ENCODE measurements at regions not wholly inside any gene's neighbourhood (a gene's known extent, or its start where the extent isn't known, plus 50 kb on each side); places are given as distances from the start of the nearest gene placed in this dataset.

DNA sequence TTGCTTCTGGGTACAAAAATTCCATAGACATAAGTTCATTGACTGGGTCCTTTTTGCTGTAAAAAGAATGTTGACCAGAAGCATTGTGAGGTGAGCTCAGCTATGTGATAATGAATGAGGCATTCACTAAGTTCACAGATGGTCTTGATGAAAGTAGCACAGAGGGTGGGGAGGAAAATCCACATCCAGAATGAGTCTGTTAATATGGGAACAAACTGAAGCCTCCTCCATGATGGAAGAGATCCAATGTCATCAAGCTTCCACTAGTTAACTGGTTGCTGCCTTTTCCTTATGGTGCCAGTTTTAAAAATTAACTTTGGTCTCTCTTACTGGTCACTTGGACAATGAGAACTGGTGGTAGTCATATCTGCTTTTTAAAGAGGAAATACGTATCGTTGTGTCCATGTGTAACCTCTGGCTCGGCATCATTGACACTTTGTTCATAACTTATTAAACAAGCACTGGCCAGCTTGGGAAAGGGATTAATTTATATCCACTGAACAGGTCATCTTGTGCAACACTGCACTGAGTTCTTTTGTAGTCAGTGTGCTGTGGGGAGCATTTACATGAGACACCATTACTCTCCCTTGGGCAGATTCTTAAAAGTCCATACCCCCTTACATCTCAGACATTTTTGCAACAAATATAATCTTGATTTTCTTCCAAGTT, 88.6 kb downstream of the ADAMTS1 start:
- no peak overlapping the region for H3K27ac ChIP-seq
- no peak for TF ChIP-seq ZFX (IDR thresholded peaks at IDR 0.05)
- TF ChIP-seq, protein P1, sequence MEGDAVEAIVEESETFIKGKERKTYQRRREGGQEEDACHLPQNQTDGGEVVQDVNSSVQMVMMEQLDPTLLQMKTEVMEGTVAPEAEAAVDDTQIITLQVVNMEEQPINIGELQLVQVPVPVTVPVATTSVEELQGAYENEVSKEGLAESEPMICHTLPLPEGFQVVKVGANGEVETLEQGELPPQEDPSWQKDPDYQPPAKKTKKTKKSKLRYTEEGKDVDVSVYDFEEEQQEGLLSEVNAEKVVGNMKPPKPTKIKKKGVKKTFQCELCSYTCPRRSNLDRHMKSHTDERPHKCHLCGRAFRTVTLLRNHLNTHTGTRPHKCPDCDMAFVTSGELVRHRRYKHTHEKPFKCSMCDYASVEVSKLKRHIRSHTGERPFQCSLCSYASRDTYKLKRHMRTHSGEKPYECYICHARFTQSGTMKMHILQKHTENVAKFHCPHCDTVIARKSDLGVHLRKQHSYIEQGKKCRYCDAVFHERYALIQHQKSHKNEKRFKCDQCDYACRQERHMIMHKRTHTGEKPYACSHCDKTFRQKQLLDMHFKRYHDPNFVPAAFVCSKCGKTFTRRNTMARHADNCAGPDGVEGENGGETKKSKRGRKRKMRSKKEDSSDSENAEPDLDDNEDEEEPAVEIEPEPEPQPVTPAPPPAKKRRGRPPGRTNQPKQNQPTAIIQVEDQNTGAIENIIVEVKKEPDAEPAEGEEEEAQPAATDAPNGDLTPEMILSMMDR (conservative IDR thresholded peaks at IDR 0.05), result no peak

DNA sequence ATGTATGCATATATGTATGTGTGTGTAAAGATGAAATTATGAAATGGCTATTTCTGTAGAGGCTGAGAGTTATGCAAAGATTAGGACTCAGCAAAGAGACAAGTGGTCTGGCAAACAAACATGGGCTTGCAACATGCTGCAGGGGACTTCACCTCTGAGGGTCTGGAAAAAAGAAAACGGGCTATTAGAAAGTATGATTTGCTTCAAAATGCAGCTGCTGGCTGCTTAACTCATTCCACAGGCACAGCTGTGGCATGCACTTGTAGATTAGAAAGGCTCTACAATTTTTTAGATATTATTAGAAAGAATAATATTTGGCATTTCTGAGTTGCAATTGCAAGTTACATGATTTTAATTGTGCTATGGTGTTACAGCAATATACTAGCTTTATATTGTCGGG, 90.4 kb downstream of the ADAMTS1 start:
- no peak overlapping the region for H3K27ac ChIP-seq

DNA sequence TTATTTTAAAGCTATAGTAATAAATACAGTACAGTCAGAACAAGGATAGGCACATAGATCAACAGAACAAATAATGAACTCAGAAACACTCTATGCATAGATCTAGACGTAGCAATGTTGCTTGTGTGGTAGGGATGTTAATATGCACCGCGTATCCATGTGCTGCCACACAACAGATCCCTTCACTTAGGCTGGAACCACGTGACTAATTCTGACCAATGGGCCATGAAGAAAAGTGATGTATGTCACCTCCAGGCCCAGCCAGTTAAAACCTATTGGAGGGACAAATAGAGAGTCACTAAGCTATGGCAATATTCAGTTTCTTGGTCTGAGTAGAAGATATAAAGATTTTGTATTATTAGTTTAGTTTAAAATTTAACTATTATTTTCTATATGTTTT, 91.4 kb downstream of the ADAMTS1 start:
- TF ChIP-seq, protein P1 (conservative IDR thresholded peaks at IDR 0.05), result no peak
- TF ChIP-seq ZFX (IDR thresholded peaks at IDR 0.05), result no peak

More for the DNA sequence above, 90.4 kb downstream of the ADAMTS1 start:
- TF ChIP-seq, protein P1 (conservative IDR thresholded peaks at IDR 0.05), result no peak
- TF ChIP-seq ZFX (IDR thresholded peaks at IDR 0.05), result no peak

DNA sequence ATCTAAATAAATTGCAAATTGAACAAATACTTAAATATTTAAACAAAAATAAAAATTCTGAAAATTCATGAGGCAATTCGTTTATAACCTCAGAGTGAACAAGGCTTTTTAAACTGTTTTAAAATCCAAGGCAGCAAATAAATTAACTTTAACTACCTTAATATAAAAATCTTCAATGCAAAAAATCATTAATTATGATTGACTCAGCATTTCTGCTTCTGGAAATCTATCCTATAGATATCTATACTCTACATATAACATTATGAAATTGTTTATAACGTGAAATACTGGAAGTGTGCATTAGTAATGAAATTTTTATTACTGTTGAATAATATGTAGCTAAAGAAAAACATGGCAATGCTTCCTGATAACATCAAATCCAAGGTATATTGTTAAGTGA, 92.4 kb downstream of the ADAMTS1 start:
- TF ChIP-seq, protein P1 (conservative IDR thresholded peaks at IDR 0.05), result no peak
- TF ChIP-seq ZFX (IDR thresholded peaks at IDR 0.05), result no peak
- no peak overlapping the region for H3K27ac ChIP-seq

More for the DNA sequence above, 91.4 kb downstream of the ADAMTS1 start:
- H3K27ac ChIP-seq, result no peak overlapping the region

DNA sequence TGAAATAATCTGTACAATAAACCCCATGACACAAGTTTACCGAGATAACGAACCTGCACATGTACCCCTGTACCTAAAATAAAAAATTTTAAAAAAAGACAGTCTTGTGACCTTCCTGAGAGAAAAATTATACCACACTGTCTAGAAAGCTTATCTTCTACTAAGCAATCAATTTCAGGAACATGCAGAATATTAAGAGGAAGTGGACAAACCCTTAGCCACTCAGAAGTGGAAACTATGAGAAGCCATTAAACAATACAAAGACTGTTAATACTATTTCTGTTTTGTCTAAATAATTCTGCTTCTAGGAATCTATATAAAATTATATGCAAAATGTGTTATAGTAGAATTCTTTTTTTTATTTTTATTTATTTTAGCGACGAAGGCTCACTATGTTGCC, 93.9 kb downstream of the ADAMTS1 start:
- TF ChIP-seq, protein P1 (conservative IDR thresholded peaks at IDR 0.05), result no peak
- TF ChIP-seq ZFX (IDR thresholded peaks at IDR 0.05), result no peak
- no peak overlapping the region for H3K27ac ChIP-seq

DNA sequence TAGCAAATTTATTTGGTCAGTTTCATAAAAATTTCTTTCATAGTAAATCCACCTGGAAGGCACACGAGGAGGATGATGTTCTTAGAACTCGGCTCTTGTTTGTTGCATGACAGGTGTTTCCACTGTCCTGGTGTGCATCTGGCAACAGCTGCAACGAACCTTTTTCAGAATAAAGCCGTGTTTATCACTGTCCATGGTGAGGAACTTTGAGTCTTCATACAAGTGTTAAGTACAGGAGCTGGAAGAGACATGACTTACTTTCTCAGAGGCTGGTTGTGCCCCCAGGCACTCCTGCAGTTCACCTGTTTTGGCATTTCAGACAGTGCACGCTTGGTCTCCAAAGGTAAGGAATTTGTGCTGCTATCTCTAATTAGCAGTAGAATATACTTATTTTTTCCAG, 97.1 kb downstream of the ADAMTS1 start:
- no peak overlapping the region for H3K27ac ChIP-seq
- TF ChIP-seq ZFX (IDR thresholded peaks at IDR 0.05), result no peak
- TF ChIP-seq, protein P1 (conservative IDR thresholded peaks at IDR 0.05), result no peak

DNA sequence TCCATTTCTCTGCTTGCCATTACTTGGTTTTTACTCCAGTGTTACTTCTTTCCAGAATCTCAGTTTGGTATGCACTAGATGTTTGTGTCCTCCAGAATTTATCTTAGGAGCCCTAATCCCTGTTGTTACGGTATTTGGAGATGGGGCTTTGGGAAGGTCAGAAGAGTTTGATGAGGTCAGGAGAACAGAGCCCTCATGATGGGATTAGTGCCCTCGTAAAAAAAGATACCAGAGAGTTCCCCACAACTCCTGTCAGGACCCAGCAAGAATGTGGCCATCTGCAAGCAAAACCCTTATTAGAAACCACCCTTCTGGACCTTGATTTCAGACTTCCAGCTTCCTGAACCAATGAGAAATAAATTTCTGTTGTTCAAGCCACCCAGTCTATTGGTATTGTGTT, 98.0 kb downstream of the ADAMTS1 start:
- TF ChIP-seq ZFX (IDR thresholded peaks at IDR 0.05), result no peak
- TF ChIP-seq, protein P1 (conservative IDR thresholded peaks at IDR 0.05), result no peak
- H3K27ac ChIP-seq, result no peak overlapping the region

All from C4-2B (cell line).